ENCODE measurements at regions not wholly inside any gene's neighbourhood (a gene's known extent, or its start where the extent isn't known, plus 50 kb on each side); places are given as distances from the start of the nearest gene placed in this dataset.

- no peaks in the 10 kb centered on the region; the same call in 1 of the 2 replicates for H3K79me2 ChIP-seq (ENCODE audit: insufficient read depth)
- DNase-seq: no peak
- no peaks in the 10 kb centered on the region; a peak in 1 of 4 replicates for H3K4me1 ChIP-seq (ENCODE audit: control insufficient read depth in 1 of 2, insufficient read depth in 2 of 2, low read depth in 1 of 2, low read length in 1 of 2)
- H3K27ac ChIP-seq (ENCODE audit: low read depth in 2 of 2, low read length in 1 of 2): no peak overlapping the region
- H3K36me3 ChIP-seq (replicated peaks in 1 of 2; ENCODE audit: control insufficient read depth in 1 of 2, insufficient read depth in 2 of 2, low read length in 1 of 2): peaks cover 0 to 17% of the 10 kb centered on the region in 2 experiments
- no CpG with 5 or more reads among the region's 1 CpG for WGBS (ENCODE audit: low lambda C conversion rate)
- no peaks in the 10 kb centered on the region for H3K27me3 ChIP-seq (ENCODE audit: insufficient read depth)
- H3F3A ChIP-seq (replicated peaks; ENCODE audit: insufficient read depth): no peaks in the 10 kb centered on the region
- H3K9me3 ChIP-seq: peaks cover 26% of the 10 kb centered on the region
- TF ChIP-seq YY1 (IDR thresholded peaks at IDR 0.05; ENCODE audit: low read depth) (no peak), SMC3 (IDR thresholded peaks at IDR 0.05; ENCODE audit: low read depth, low read length) (no peak), RAD21 (IDR thresholded peaks at IDR 0.05; ENCODE audit: low read length) (no peak), FOSL2 (IDR thresholded peaks at IDR 0.05; ENCODE audit: borderline replicate concordance, low read depth) (no peak), TEAD4 (IDR thresholded peaks at IDR 0.05; ENCODE audit: borderline replicate concordance, insufficient read depth) (no peak), EP300 (IDR thresholded peaks at IDR 0.05; ENCODE audit: borderline replicate concordance in 1 of 2, low read depth in 1 of 2, low read length in 1 of 2) (no peak), MAX (IDR thresholded peaks at IDR 0.05; ENCODE audit: low read depth) (no peak)
- ChIA-PET CTCF (no interaction called here), POLR2A (no interaction called here)
- no peak overlapping the region for H3K4me2 ChIP-seq
- no peaks in the 10 kb centered on the region for H3K9me2 ChIP-seq
- no peak overlapping the region for H2AFZ ChIP-seq (ENCODE audit: low read depth)
- no peak overlapping the region for H3K9ac ChIP-seq
- no peak overlapping the region for H3K4me3 ChIP-seq (ENCODE audit: low read depth in 2 of 2, low read length in 1 of 2)
- H4K20me1 ChIP-seq (ENCODE audit: insufficient read depth): no peaks in the 10 kb centered on the region
Observed at GRCh38 chr11:28773606-28774005, 665.4 kb downstream of the METTL15 start.

GRCh38 chr11:28770806-28771205, 662.6 kb downstream of the METTL15 start:
- H3K79me2 ChIP-seq (ENCODE audit: insufficient read depth): no peaks in the 10 kb centered on the region; the same call in 1 of the 2 replicates
- H3K4me3 ChIP-seq (ENCODE audit: low read depth in 2 of 2, low read length in 1 of 2): no peak overlapping the region
- CTCF ChIA-PET: no interaction called here
- H3K4me2 ChIP-seq: no peak overlapping the region
- no peak for DNase-seq
- H3K9me3 ChIP-seq: peaks cover 32% of the 10 kb centered on the region
- POLR2A ChIA-PET: no interaction called here
- no peaks in the 10 kb centered on the region for H3K27me3 ChIP-seq (ENCODE audit: insufficient read depth)
- 30% methylated on average over 1 of the region's 1 CpG for WGBS (ENCODE audit: low lambda C conversion rate)
- no peak overlapping the region for H3K9ac ChIP-seq
- no peaks in the 10 kb centered on the region; a peak in 1 of 4 replicates for H3K4me1 ChIP-seq (ENCODE audit: control insufficient read depth in 1 of 2, insufficient read depth in 2 of 2, low read depth in 1 of 2, low read length in 1 of 2)
- H3K36me3 ChIP-seq (replicated peaks in 1 of 2; ENCODE audit: control insufficient read depth in 1 of 2, insufficient read depth in 2 of 2, low read length in 1 of 2): peaks cover 0 to 11% of the 10 kb centered on the region in 2 experiments
- H4K20me1 ChIP-seq (ENCODE audit: insufficient read depth): no peaks in the 10 kb centered on the region
- no peak overlapping the region for H3K27ac ChIP-seq (ENCODE audit: low read depth in 2 of 2, low read length in 1 of 2)
- H3K9me2 ChIP-seq: no peaks in the 10 kb centered on the region
- H3F3A ChIP-seq (replicated peaks; ENCODE audit: insufficient read depth): peaks cover 3% of the 10 kb centered on the region
- TF ChIP-seq RXRA (IDR thresholded peaks at IDR 0.05; ENCODE audit: borderline replicate concordance, low read depth) (no peak), MEF2A (IDR thresholded peaks at IDR 0.05; ENCODE audit: borderline replicate concordance, low read depth) (no peak), SMC3 (IDR thresholded peaks at IDR 0.05; ENCODE audit: low read depth, low read length) (no peak), NRF1 (IDR thresholded peaks at IDR 0.05; ENCODE audit: low read depth, low read length) (no peak), RFX5 (IDR thresholded peaks at IDR 0.05; ENCODE audit: low read length) (no peak), RCOR1 (IDR thresholded peaks at IDR 0.05; ENCODE audit: low read length) (no peak), USF1 (IDR thresholded peaks at IDR 0.05; ENCODE audit: borderline replicate concordance, low read depth) (no peak), TAF1 (IDR thresholded peaks at IDR 0.05; ENCODE audit: borderline replicate concordance, low read depth, low read length) (no peak), TCF12 (IDR thresholded peaks at IDR 0.05) (no peak), MAX (IDR thresholded peaks at IDR 0.05; ENCODE audit: low read depth) (no peak), FOXM1 (IDR thresholded peaks at IDR 0.05; ENCODE audit: low read depth) (no peak), RAD21 (IDR thresholded peaks at IDR 0.05; ENCODE audit: low read length) (no peak), MXI1 (IDR thresholded peaks at IDR 0.05; ENCODE audit: low read depth, low read length) (no peak), ZBTB33 (IDR thresholded peaks at IDR 0.05; ENCODE audit: borderline replicate concordance, low read depth) (no peak), POLR2AphosphoS5 (IDR thresholded peaks at IDR 0.05; ENCODE audit: low read depth, low read length) (no peak), FOXJ3 (CRISPR knock-in tag; IDR thresholded peaks at IDR 0.05) (no peak), SIN3A (IDR thresholded peaks at IDR 0.05; ENCODE audit: borderline replicate concordance, low read depth, low read length) (no peak), FOSL2 (IDR thresholded peaks at IDR 0.05; ENCODE audit: borderline replicate concordance, low read depth) (no peak)
- no peak overlapping the region for H2AFZ ChIP-seq (ENCODE audit: low read depth)
